ENCODE measurements at regions not wholly inside any gene's neighbourhood (a gene's known extent, or its start where the extent isn't known, plus 50 kb on each side); places are given as distances from the start of the nearest gene placed in this dataset.

DNA sequence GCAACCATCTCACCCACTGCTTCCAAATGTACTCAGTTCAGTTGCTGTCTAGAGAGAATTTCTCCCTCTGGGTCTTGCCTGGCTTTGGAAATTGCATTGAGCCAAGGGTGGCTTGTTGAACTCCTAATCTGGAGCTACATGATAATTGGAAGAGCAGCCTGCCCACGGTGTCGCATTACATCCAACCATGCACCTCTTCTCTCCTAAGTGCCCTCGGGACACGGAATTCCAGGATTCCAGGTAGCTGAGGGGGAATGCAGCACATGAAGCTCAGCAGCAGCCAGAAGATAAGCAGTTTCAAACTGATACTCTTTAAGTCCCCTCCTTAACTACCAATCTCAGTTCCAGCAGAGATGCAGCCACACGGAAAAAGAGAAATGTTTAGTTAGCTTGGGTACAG lies 509.4 kb upstream of the KLF4 start:
- TF ChIP-seq POLR2A (IDR thresholded peaks at IDR 0.05): no peak
- TF ChIP-seq EP300 (IDR thresholded peaks at IDR 0.05): no peak
